Adrenal gland (tissue), 9 donors: ENCODE measurements at regions not wholly inside any gene's neighbourhood (a gene's known extent, or its start where the extent isn't known, plus 50 kb on each side); places are given as distances from the start of the nearest gene placed in this dataset.

ENCODE experiments used
- DNase-seq, 7 donors: peaks; one replicate each; pipeline ENCODE4 v3.0.0-alpha.2; 2019 to 2020
- H3K27ac ChIP-seq, 5 donors: fragments of 200-600 bp; sonication (generic) in 4 of 5; 1 replicate in 3 of 5; 2 replicates in 2 of 5; pipeline versions ENCODE4 v1.5.1 to v1.8.0; 2016 to 2020; ENCODE audit warnings: mild to moderate bottlenecking in 1 of 5
- H3K27me3 ChIP-seq: fragments of 200-600 bp; 2 replicates; pipeline ENCODE4 v1.8.0; 2021
- H3K36me3 ChIP-seq, 2 donors: fragments of 200-600 bp; replicated peaks in 1 of 2; 1 replicate in 1 of 2; 2 replicates in 1 of 2; pipeline versions ENCODE4 v1.5.1 to v1.8.0; 2018 to 2022
- H3K4me1 ChIP-seq, 2 donors: fragments of 200-600 bp; replicated peaks in 1 of 2; 1 replicate in 1 of 2; 2 replicates in 1 of 2; pipeline versions ENCODE4 v1.5.1 to v1.8.0; 2018 to 2021
- H3K4me3 ChIP-seq, 4 donors: fragments of 200-600 bp; sonication (generic) in 3 of 4; one replicate each; pipeline ENCODE4 v1.5.1; 2016 to 2018
- H3K9me3 ChIP-seq, 3 donors: fragments of 200-600 bp; sonication (generic) in 1 of 3; replicated peaks in 1 of 3; 1 replicate in 2 of 3; 2 replicates in 1 of 3; pipeline versions ENCODE4 v1.5.1 to v1.8.0; 2016 to 2021
- POLR2A ChIP-seq, 2 donors: fragments of 450-650 bp; IDR thresholded peaks; one replicate each; pipeline ENCODE4 v1.6.1; 2017; ENCODE audit warnings: antibody characterized with exemption in 2 of 2, mild to moderate bottlenecking in 2 of 2, moderate library complexity in 1 of 2
- WGBS, 4 donors: extraction: QIAGEN DNeasy Blood & Tissue Kit in 2 of 4; methylation state at CpG; one replicate each; pipeline versions ENCODE4 v1.1.5 to v1.1.7; 2013 to 2017; 5-methylcytosine and 5-hydroxymethylcytosine counted together
- intact Hi-C, 2 donors: fragments of 100-400 bp; cut with DNase I; formaldehyde crosslinking; loops; one replicate each; pipeline versions ENCODE4 v1.14.1 to v1.15.0; 2022 to 2023
- TF ChIP-seq, protein P1 (sequence below), 6 experiments: fragments of 450-650 bp in 4 of 6; fragments of 200-600 bp in 2 of 6; sonication (generic) in 1 of 6; IDR thresholded peaks; 1 replicate in 5 of 6; 2 replicates in 1 of 6; pipeline versions ENCODE4 v1.5.1 to v1.8.0; 2016 to 2021; ENCODE audit warnings: antibody characterized with exemption in 6 of 6, mild to moderate bottlenecking in 2 of 6, moderate library complexity in 1 of 6
- donor health status: healthy with polysubstance abuse.
- donor health status: Bipolar disorder and iron deficiency.
- donor health status: DM: yes; HTN: yes; CAD: no.
- donor health status: DM: no; HTN: no; CAD: no.
- donor health status: DM: no; HTN: no; CAD: no.

GRCh38 chr14:101063121-101063520 lies 159.6 kb upstream of the RTL1 start:
- 82 to 90% (median 90%) methylated on average over 11 of the region's 11 CpGs for WGBS, 4 donors
- Histone ChIP-seq H3K4me3 (no peak overlapping the region), H3K9me3 (no peaks in the 10 kb centered on the region), H3K36me3 (peaks cover 0 to 64% of the 10 kb centered on the region in 2 donors), H3K27me3 (no peaks in the 10 kb centered on the region), H3K4me1 (no peaks in the 10 kb centered on the region), H3K27ac (peak overlapping the region in 1 of 5 donors; percentile 14)
- no peak for TF ChIP-seq POLR2A (IDR thresholded peaks at IDR 0.05)
- TF ChIP-seq, protein P1, sequence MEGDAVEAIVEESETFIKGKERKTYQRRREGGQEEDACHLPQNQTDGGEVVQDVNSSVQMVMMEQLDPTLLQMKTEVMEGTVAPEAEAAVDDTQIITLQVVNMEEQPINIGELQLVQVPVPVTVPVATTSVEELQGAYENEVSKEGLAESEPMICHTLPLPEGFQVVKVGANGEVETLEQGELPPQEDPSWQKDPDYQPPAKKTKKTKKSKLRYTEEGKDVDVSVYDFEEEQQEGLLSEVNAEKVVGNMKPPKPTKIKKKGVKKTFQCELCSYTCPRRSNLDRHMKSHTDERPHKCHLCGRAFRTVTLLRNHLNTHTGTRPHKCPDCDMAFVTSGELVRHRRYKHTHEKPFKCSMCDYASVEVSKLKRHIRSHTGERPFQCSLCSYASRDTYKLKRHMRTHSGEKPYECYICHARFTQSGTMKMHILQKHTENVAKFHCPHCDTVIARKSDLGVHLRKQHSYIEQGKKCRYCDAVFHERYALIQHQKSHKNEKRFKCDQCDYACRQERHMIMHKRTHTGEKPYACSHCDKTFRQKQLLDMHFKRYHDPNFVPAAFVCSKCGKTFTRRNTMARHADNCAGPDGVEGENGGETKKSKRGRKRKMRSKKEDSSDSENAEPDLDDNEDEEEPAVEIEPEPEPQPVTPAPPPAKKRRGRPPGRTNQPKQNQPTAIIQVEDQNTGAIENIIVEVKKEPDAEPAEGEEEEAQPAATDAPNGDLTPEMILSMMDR (IDR thresholded peaks at IDR 0.05): no peak
- intact Hi-C loops: loop anchor here in 1 of 2 donors (10.0 kb wide), 1 partner anchor 172 kb away; no protein-coding TSS in a partner anchor
- peak in 3 of 7 donors; percentile 4 to 53 (median 11) for DNase-seq

- H3K36me3 ChIP-seq: peaks cover 0 to 62% of the 10 kb centered on the region in 2 donors
- no peaks in the 10 kb centered on the region for H3K27me3 ChIP-seq
- intact Hi-C loops: loop anchor here in 1 of 2 donors (10.0 kb wide), 1 partner anchor 171 kb away; no protein-coding TSS in a partner anchor
- no peak overlapping the region for H3K4me3 ChIP-seq
- peak in 3 of 7 donors; percentile 4 to 43 (median 7) for DNase-seq
- TF ChIP-seq POLR2A (IDR thresholded peaks at IDR 0.05): no peak
- TF ChIP-seq, protein P1 (IDR thresholded peaks at IDR 0.05): no peak
- H3K4me1 ChIP-seq: no peaks in the 10 kb centered on the region
- H3K27ac ChIP-seq: peak overlapping the region in 1 of 5 donors; percentile 34
- no peaks in the 10 kb centered on the region for H3K9me3 ChIP-seq
- WGBS, 4 donors: 84 to 93% (median 89%) methylated on average over 10 to 16 of the region's 16 CpGs
Measured at GRCh38 chr14:101064121-101064661, 160.7 kb upstream of the RTL1 start.

DNA sequence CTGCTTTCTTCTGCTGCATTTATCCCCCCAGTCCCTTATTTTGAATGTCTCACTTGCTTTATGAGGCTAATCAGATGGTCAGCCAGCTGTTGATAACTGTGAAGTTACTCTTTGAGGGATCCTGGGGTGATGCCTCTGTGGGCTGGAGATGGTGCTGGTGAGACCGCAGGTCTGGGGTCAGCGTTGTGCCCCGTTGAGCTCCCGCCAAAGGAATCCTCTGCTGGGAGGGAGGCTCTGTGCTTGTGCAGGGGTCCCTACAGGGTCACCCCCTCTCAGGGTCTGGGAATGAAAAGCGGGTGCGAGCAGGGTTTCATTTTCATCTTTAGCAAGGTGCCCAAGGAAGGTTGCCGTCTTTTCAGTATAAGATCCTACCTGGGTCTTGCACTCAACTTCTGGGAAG lies 161.2 kb upstream of the RTL1 start:
- Histone ChIP-seq H3K36me3 (peaks cover 0 to 57% of the 10 kb centered on the region in 2 donors), H3K9me3 (no peaks in the 10 kb centered on the region), H3K27ac (peak overlapping the region in 1 of 5 donors; percentile 34), H3K27me3 (no peaks in the 10 kb centered on the region), H3K4me1 (no peaks in the 10 kb centered on the region), H3K4me3 (no peak overlapping the region)
- 93 to 94% (median 94%) methylated on average over 7 of the region's 7 CpGs for WGBS, 4 donors
- intact Hi-C loops: loop anchor here in 1 of 2 donors (10.0 kb wide), 1 partner anchor 170 kb away; no protein-coding TSS in a partner anchor
- TF ChIP-seq POLR2A (IDR thresholded peaks at IDR 0.05): no peak
- TF ChIP-seq, protein P1 (IDR thresholded peaks at IDR 0.05): no peak
- peak in 2 of 7 donors; percentile 5 to 40 for DNase-seq

- peak in 4 of 7 donors; percentile 2 to 48 (median 15) for DNase-seq
- H3K4me1 ChIP-seq: no peaks in the 10 kb centered on the region
- H3K9me3 ChIP-seq: no peaks in the 10 kb centered on the region
- H3K27me3 ChIP-seq: no peaks in the 10 kb centered on the region
- H3K27ac ChIP-seq: no peak overlapping the region
- intact Hi-C loops: loop anchor here in 1 of 2 donors (10.0 kb wide), 1 partner anchor 170 kb away; no protein-coding TSS in a partner anchor
- TF ChIP-seq, protein P1 (IDR thresholded peaks at IDR 0.05): no peak
- no peak for TF ChIP-seq POLR2A (IDR thresholded peaks at IDR 0.05)
- 93 to 96% (median 95%) methylated on average over 25 to 27 of the region's 27 CpGs for WGBS, 4 donors
- peaks cover 0 to 57% of the 10 kb centered on the region in 2 donors for H3K36me3 ChIP-seq
- no peak overlapping the region for H3K4me3 ChIP-seq
Measured at GRCh38 chr14:101065246-101065645, 161.7 kb upstream of the RTL1 start.
